Immature natural killer cell (primary cell): ENCODE measurements at regions not wholly inside any gene's neighbourhood (a gene's known extent, or its start where the extent isn't known, plus 50 kb on each side); places are given as distances from the start of the nearest gene placed in this dataset.

Experiments
- DNase-seq, 3 donors: peaks; one replicate each; pipeline ENCODE4 v3.0.0; 2022; ENCODE audit warnings: mixed read lengths in 1 of 3
- H3K27ac Mint-ChIP-seq, 6 donors: one replicate each; pipeline ENCODE4 v1.8.0; 2020; ENCODE audit warnings: mixed read lengths in 6 of 6, mild to moderate bottlenecking in 5 of 6, inconsistent platforms in 4 of 6, moderate library complexity in 3 of 6
- H3K27me3 Mint-ChIP-seq, 3 donors: one replicate each; pipeline ENCODE4 v1.8.0; 2020 to 2021; ENCODE audit warnings: low read depth in 3 of 3, mild to moderate bottlenecking in 3 of 3, mixed read lengths in 3 of 3, moderate library complexity in 3 of 3, inconsistent platforms in 1 of 3
- H3K36me3 Mint-ChIP-seq, 3 donors: one replicate each; pipeline ENCODE4 v1.8.0; 2020; ENCODE audit warnings: mixed read lengths in 3 of 3, inconsistent platforms in 2 of 3, mild to moderate bottlenecking in 2 of 3
- H3K4me1 Mint-ChIP-seq, 2 donors: one replicate each; pipeline ENCODE4 v1.8.0; 2020; ENCODE audit warnings: inconsistent platforms in 2 of 2, mild to moderate bottlenecking in 2 of 2, mixed read lengths in 2 of 2, moderate library complexity in 1 of 2
- H3K4me3 Mint-ChIP-seq, 5 donors: one replicate each; pipeline ENCODE4 v1.8.0; 2020; ENCODE audit warnings: mild to moderate bottlenecking in 5 of 5, mixed read lengths in 5 of 5, inconsistent platforms in 3 of 5, moderate library complexity in 3 of 5
- H3K9me3 Mint-ChIP-seq, 6 donors: one replicate each; pipeline ENCODE4 v1.8.0; 2020; ENCODE audit warnings: mild to moderate bottlenecking in 6 of 6, mixed read lengths in 6 of 6, inconsistent platforms in 4 of 6, moderate library complexity in 3 of 6

DNA sequence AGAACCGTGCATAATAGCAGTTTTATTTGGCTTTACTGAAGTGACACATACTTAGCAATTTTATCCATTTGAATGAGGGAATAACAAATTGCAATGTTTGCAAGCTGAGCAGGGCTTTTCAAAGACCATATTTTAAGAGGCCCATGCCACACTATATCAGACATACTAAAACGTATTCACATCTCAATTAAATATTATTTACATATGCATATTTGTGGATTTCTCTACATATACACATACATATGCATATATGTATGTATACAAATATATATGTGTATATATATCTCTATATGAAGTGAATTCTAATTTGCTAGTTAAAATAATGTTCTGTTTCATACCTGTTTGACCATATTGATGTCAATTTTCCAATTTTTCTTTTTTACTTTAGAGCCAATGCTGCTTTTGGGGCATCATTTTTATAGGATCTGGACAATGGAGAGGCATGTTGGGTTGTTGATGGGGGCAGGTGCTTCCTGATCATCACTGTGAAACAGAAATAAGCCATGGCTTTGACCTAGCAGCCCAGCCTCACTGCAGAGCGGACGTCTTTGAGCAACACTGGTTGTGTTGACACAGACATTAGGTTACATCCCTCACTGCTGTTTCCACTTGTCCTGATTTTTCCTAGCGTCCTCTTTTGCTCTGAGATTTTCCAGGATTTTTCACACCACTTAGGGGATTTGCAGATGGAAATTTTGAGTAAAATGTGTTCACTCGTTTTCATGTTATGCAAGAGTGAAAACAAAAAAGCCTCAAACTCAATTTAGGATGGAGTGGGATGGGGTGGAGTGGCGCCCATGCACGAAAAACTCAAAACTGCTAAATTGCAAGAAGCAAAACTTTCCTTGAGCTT is 56.9 kb downstream of the RDH14 start:
- no peak overlapping the region for H3K27ac Mint-ChIP-seq
- H3K9me3 Mint-ChIP-seq: no peaks in the 10 kb centered on the region
- H3K27me3 Mint-ChIP-seq: peaks cover 4 to 6% (median 4%) of the 10 kb centered on the region in 3 donors
- DNase-seq: no peak
- no peak overlapping the region for H3K4me3 Mint-ChIP-seq
- H3K36me3 Mint-ChIP-seq: no peaks in the 10 kb centered on the region
- no peaks in the 10 kb centered on the region for H3K4me1 Mint-ChIP-seq

GRCh38 chr2:18502142-18502541 is 58.3 kb downstream of the RDH14 start:
- Mint-ChIP-seq H3K4me1 (no peaks in the 10 kb centered on the region), H3K36me3 (no peaks in the 10 kb centered on the region), H3K4me3 (no peak overlapping the region), H3K27ac (no peak overlapping the region), H3K9me3 (no peaks in the 10 kb centered on the region), H3K27me3 (peaks cover 2 to 7% (median 2%) of the 10 kb centered on the region in 3 donors)
- DNase-seq: no peak

DNA sequence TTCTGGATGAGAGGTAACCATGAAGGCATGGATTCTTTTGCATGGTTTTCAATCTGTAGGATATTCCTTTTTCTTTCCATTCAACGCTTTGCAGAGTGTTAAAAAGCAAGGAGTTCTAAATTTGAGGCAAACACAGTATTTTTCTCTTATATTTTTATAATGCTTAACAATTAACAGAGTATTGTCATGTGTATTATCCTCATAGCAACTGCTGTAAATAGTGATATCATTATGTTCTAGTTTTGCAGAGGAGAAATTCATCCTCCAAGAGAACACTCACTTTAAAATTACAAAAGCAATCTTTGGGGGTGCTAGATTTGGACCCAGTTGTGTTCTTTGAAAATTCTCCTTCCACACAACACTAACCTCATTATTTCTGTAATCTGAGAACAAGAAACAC is 58.7 kb downstream of the RDH14 start:
- Mint-ChIP-seq H3K4me3 (no peak overlapping the region), H3K9me3 (no peaks in the 10 kb centered on the region), H3K4me1 (no peaks in the 10 kb centered on the region), H3K36me3 (no peaks in the 10 kb centered on the region), H3K27ac (no peak overlapping the region), H3K27me3 (peaks cover 2 to 9% (median 3%) of the 10 kb centered on the region in 3 donors)
- DNase-seq: no peak

DNA sequence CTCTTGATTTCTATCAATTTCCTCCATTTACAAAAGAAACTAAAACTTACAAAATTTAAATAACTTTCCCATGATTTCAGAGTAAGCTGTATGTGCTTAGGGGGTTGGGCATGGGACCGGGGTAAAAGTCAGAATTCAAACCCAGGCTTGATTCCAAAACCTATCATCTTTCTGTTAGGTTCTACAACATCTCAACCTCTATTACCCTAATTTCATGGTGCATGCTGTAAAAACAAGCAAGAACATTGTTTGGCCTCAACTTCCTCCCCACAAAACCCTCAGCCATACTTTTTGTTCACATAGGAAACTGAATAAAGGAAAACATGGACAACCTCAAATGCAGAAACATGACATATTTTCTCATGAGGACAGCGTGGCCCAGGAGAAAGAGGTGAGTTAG is 59.3 kb downstream of the RDH14 start:
- no peaks in the 10 kb centered on the region for H3K36me3 Mint-ChIP-seq
- H3K27ac Mint-ChIP-seq: no peak overlapping the region
- DNase-seq: no peak
- H3K27me3 Mint-ChIP-seq: peaks cover 1 to 9% (median 3%) of the 10 kb centered on the region in 3 donors
- H3K9me3 Mint-ChIP-seq: no peaks in the 10 kb centered on the region
- no peak overlapping the region for H3K4me3 Mint-ChIP-seq
- no peaks in the 10 kb centered on the region for H3K4me1 Mint-ChIP-seq

DNA sequence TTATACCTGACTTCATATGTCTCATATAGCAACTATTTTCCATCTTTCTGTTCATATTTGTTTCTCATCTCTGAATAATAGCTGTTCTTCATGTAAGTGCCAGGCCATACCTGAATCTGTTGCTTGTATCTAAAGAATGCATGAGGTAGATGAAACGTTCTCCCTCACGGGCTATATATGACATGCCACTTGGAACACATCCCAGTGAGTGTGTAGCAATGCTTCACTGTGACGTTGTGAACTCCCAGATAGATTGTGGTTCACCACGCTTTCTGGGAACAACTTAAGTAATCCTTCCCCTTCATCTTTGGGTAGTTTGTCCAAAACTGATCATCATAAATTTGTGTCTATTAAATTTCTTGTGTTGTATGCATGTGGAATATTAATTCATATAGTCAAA is 60.1 kb downstream of the RDH14 start:
- Mint-ChIP-seq H3K4me1 (no peaks in the 10 kb centered on the region), H3K27me3 (peaks cover 1 to 7% (median 3%) of the 10 kb centered on the region in 3 donors), H3K4me3 (no peak overlapping the region), H3K9me3 (no peaks in the 10 kb centered on the region), H3K36me3 (no peaks in the 10 kb centered on the region), H3K27ac (no peak overlapping the region)
- DNase-seq: no peak

GRCh38 chr2:18498531-18498930 is 61.9 kb downstream of the RDH14 start:
- Mint-ChIP-seq H3K4me3 (no peak overlapping the region), H3K27ac (no peak overlapping the region), H3K4me1 (no peaks in the 10 kb centered on the region), H3K36me3 (no peaks in the 10 kb centered on the region), H3K27me3 (peaks cover 1 to 5% (median 3%) of the 10 kb centered on the region in 3 donors), H3K9me3 (peaks cover 0 to 1% (median 0%) of the 10 kb centered on the region in 6 donors)
- DNase-seq: no peak

- Mint-ChIP-seq H3K27me3 (peaks cover 3 to 7% (median 5%) of the 10 kb centered on the region in 3 donors), H3K4me1 (no peaks in the 10 kb centered on the region), H3K27ac (no peak overlapping the region), H3K36me3 (no peaks in the 10 kb centered on the region), H3K9me3 (peaks cover 0 to 1% (median 0%) of the 10 kb centered on the region in 6 donors), H3K4me3 (no peak overlapping the region)
- DNase-seq: no peak
These were observed 63.9 kb downstream of the RDH14 start for GRCh38 chr2:18496516-18496915.

- Mint-ChIP-seq H3K27ac (no peak overlapping the region), H3K9me3 (peaks cover 0 to 1% (median 0%) of the 10 kb centered on the region in 6 donors), H3K36me3 (no peaks in the 10 kb centered on the region), H3K4me1 (no peaks in the 10 kb centered on the region), H3K27me3 (peaks cover 1 to 7% (median 5%) of the 10 kb centered on the region in 3 donors), H3K4me3 (no peak overlapping the region)
- DNase-seq: no peak
These were observed 65.4 kb downstream of the RDH14 start for GRCh38 chr2:18495058-18495457.

DNA sequence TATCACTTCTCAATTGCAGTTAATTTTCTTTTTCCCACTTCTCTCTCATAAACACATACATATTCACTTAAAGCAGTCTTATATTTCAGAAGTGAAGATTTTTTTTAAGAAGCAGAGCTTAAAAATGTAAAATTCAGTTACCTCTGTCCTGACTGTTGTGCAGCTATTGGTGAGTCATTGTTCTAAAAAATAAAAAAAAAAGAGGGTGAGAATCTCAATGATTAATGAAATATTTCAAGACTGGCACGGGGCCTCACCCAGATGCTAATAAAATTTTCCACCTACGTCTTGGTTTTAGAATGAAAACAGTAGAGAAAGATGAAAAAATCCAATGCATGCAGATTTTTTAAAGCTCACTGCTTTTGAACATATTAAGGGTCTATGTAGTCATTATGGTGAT is 67.7 kb downstream of the RDH14 start:
- H3K27ac Mint-ChIP-seq: no peak overlapping the region

DNA sequence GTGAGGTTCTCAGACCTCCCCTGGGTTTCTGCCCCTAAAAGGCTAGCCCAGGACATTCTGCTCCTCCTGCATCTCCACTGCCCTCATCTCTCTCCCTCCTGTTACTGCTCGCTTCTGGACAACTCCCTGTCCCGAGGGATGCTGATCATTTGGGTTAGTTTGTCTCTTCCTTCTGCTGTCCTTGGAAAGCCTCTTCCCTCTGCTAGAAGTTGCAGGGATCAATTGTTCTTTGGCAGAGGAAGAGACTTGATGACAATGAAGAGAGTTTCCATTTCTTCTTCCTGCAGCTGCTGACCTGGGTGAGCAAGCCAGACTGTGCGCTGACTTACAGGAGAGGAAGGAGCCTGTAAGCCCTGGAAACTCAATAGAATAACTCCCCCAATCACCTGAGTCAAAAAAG is 68.9 kb downstream of the RDH14 start:
- Mint-ChIP-seq H3K27me3 (peaks cover 0 to 11% (median 0%) of the 10 kb centered on the region in 3 donors), H3K4me3 (no peak overlapping the region), H3K36me3 (no peaks in the 10 kb centered on the region), H3K9me3 (peaks cover 0 to 1% (median 0%) of the 10 kb centered on the region in 6 donors), H3K4me1 (no peaks in the 10 kb centered on the region), H3K27ac (no peak overlapping the region)
- DNase-seq: no peak

More for the DNA sequence above, 67.7 kb downstream of the RDH14 start:
- no peaks in the 10 kb centered on the region for H3K36me3 Mint-ChIP-seq
- H3K9me3 Mint-ChIP-seq: peaks cover 0 to 1% (median 0%) of the 10 kb centered on the region in 6 donors
- H3K4me1 Mint-ChIP-seq: no peaks in the 10 kb centered on the region
- no peak for DNase-seq
- peaks cover 1 to 9% (median 5%) of the 10 kb centered on the region in 3 donors for H3K27me3 Mint-ChIP-seq
- H3K4me3 Mint-ChIP-seq: no peak overlapping the region

- H3K4me3 Mint-ChIP-seq: no peak overlapping the region
- no peak for DNase-seq
- peaks cover 0 to 12% (median 0%) of the 10 kb centered on the region in 3 donors for H3K27me3 Mint-ChIP-seq
- no peak overlapping the region for H3K27ac Mint-ChIP-seq
- no peaks in the 10 kb centered on the region for H3K4me1 Mint-ChIP-seq
- H3K9me3 Mint-ChIP-seq: peaks cover 0 to 1% (median 0%) of the 10 kb centered on the region in 6 donors
- no peaks in the 10 kb centered on the region for H3K36me3 Mint-ChIP-seq
These were observed 69.6 kb downstream of the RDH14 start for GRCh38 chr2:18490901-18491300.

- H3K9me3 Mint-ChIP-seq: no peaks in the 10 kb centered on the region
- no peaks in the 10 kb centered on the region for H3K4me1 Mint-ChIP-seq
- no peak for DNase-seq
- peaks cover 0 to 8% (median 0%) of the 10 kb centered on the region in 3 donors for H3K27me3 Mint-ChIP-seq
- H3K36me3 Mint-ChIP-seq: no peaks in the 10 kb centered on the region
- H3K27ac Mint-ChIP-seq: no peak overlapping the region
- no peak overlapping the region for H3K4me3 Mint-ChIP-seq
These were observed 73.1 kb downstream of the RDH14 start for GRCh38 chr2:18487106-18487913.

DNA sequence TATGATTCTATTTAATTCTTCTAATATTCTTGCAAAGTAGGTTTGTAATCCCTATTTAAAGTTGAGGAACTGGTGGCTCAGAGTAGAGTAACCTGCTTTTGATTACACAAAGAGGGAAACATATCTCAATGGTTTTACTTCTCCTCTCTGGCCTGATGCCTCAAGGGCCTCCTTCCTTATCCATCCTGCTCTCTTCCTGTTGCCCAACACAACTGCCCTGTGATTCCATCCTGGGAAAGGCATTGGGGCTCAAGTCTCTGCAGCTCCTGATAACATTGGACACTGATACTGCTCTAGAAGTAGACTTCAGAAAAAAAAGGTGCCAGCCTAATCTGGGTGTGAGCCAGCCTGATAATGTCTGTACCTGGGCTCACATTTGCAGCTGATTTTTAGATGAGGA is 75.8 kb downstream of the RDH14 start:
- Mint-ChIP-seq H3K27ac (no peak overlapping the region), H3K4me3 (no peak overlapping the region), H3K4me1 (no peaks in the 10 kb centered on the region), H3K9me3 (no peaks in the 10 kb centered on the region), H3K36me3 (no peaks in the 10 kb centered on the region), H3K27me3 (peaks cover 0 to 6% (median 0%) of the 10 kb centered on the region in 3 donors)
- DNase-seq: no peak

DNA sequence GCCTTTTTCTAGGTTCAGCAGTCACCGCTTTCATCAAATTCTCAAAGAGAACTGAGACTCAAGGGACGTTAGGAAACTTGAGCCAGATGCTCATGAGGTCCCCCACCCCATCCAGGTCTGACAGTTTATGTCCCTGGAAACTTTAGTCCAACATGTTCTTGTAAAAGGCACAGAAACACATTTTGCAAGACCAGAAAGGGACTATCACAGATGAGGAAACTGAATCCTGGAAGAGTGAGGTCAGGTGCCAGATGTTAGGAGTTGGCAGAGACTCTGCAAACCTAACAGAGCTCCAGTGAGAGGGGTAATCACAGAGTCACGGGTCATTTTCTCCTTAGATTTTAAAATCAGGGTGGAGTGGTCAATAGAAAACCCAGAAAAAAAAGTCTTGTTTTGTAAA is 76.6 kb downstream of the RDH14 start:
- Mint-ChIP-seq H3K4me3 (no peak overlapping the region), H3K9me3 (no peaks in the 10 kb centered on the region), H3K36me3 (no peaks in the 10 kb centered on the region), H3K27ac (no peak overlapping the region), H3K4me1 (no peaks in the 10 kb centered on the region), H3K27me3 (peaks cover 0 to 6% (median 0%) of the 10 kb centered on the region in 3 donors)
- no peak for DNase-seq
